HG03342 (cell line): ENCODE measurements at regions not wholly inside any gene's neighbourhood (a gene's known extent, or its start where the extent isn't known, plus 50 kb on each side); places are given as distances from the start of the nearest gene placed in this dataset.
A peak's percentile ranks its signal among the peaks of the same experiment; 100 is the strongest.
"Not testable (repeated sequence)": the region's sequence is repeated elsewhere in the genome, so short reads cannot be mapped to it uniquely, and the experiment has no call there.

Source experiments
- ATAC-seq: cut with Tn5 transposase; IDR thresholded peaks from one replicate; pipeline ENCODE4 v1.9.1; 2021; ENCODE audit warnings: mild to moderate bottlenecking, moderate library complexity; ENCODE audit not compliant: unreplicated experiment

GRCh38 chr10:30199376-30200016 lies 140.1 kb upstream of the JCAD start:
- no peak for ATAC-seq

- no peak for ATAC-seq
Observed at GRCh38 chr10:30197186-30197585, 137.8 kb upstream of the JCAD start.

- ATAC-seq = not testable (repeated sequence)
Observed at GRCh38 chr10:30196559-30196958, 137.2 kb upstream of the JCAD start.

GRCh38 chr10:30192846-30193608 lies 133.6 kb upstream of the JCAD start:
- ATAC-seq = no peak

GRCh38 chr10:30190577-30191552 lies 131.5 kb upstream of the JCAD start:
- no peak for ATAC-seq

- ATAC-seq = no peak
Observed at GRCh38 chr10:30189238-30189580, 129.8 kb upstream of the JCAD start.

GRCh38 chr10:30188556-30189237 lies 129.3 kb upstream of the JCAD start:
- ATAC-seq = no peak

GRCh38 chr10:30188101-30188500 lies 128.7 kb upstream of the JCAD start:
- no peak for ATAC-seq

GRCh38 chr10:30187010-30187409 lies 127.6 kb upstream of the JCAD start:
- ATAC-seq = no peak

- peak; percentile 66 for ATAC-seq
Observed at GRCh38 chr10:30186371-30186875, 127.0 kb upstream of the JCAD start.

- no peak for ATAC-seq
Observed at GRCh38 chr10:30185916-30186315, 126.5 kb upstream of the JCAD start.

- ATAC-seq = no peak
Observed at GRCh38 chr10:30185341-30185740, 126.0 kb upstream of the JCAD start.

GRCh38 chr10:30184397-30185033 lies 125.1 kb upstream of the JCAD start:
- ATAC-seq = no peak

GRCh38 chr10:30183055-30183402 lies 123.6 kb upstream of the JCAD start:
- ATAC-seq = no peak

- ATAC-seq = no peak
Observed at GRCh38 chr10:30182191-30183054, 123.0 kb upstream of the JCAD start.

- no peak for ATAC-seq
Observed at GRCh38 chr10:30178356-30178964, 119.1 kb upstream of the JCAD start.

GRCh38 chr10:30176776-30177533 lies 117.6 kb upstream of the JCAD start:
- ATAC-seq = no peak

GRCh38 chr10:30176182-30176581 lies 116.8 kb upstream of the JCAD start:
- no peak for ATAC-seq
